ENCODE measurements at regions not wholly inside any gene's neighbourhood (a gene's known extent, or its start where the extent isn't known, plus 50 kb on each side); places are given as distances from the start of the nearest gene placed in this dataset.
"Not testable (repeated sequence)": the region's sequence is repeated elsewhere in the genome, so short reads cannot be mapped to it uniquely, and the experiment has no call there.

GRCh38 chrX:80508083-80508482 lies 87.8 kb downstream of the TENT5D start:
- DNase-seq (ENCODE audit: low read depth, low spot score): not testable (repeated sequence)

- DNase-seq (ENCODE audit: low read depth, low spot score): peak; percentile 79
Observed at GRCh38 chrX:80511969-80512760, 91.9 kb downstream of the TENT5D start.

DNA sequence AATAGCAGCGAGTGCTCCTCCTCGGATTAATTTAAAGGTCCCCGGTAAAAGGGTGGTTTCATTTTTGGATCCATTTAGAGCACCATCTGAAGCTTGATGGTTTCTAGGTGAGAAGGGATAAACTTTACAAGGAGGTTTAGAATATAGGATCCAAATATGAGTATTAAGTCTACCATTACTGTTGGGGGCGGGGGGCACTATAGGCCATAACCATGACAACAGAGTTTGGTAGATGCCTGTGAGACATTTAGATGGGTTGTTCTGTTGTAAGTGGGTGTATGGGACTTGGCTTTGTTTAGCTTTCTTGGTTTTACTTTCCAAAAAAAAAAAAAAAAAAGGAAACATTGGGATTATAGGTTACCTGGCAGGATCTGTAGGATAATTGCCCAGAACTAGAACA lies 92.7 kb downstream of the TENT5D start:
- peak; percentile 4 for DNase-seq (ENCODE audit: low read depth, low spot score)

GRCh38 chrX:80513625-80514024 lies 93.4 kb downstream of the TENT5D start:
- DNase-seq (ENCODE audit: low read depth, low spot score): peak; percentile 29

- no peak for DNase-seq (ENCODE audit: low read depth, low spot score)
Observed at GRCh38 chrX:80537096-80537495, 116.8 kb downstream of the TENT5D start.

GRCh38 chrX:80550722-80551121 lies 130.5 kb downstream of the TENT5D start:
- DNase-seq (ENCODE audit: low read depth, low spot score): peak; percentile 73

- no peak for DNase-seq (ENCODE audit: low read depth, low spot score)
Observed at GRCh38 chrX:80556148-80556547, 135.9 kb downstream of the TENT5D start.

DNA sequence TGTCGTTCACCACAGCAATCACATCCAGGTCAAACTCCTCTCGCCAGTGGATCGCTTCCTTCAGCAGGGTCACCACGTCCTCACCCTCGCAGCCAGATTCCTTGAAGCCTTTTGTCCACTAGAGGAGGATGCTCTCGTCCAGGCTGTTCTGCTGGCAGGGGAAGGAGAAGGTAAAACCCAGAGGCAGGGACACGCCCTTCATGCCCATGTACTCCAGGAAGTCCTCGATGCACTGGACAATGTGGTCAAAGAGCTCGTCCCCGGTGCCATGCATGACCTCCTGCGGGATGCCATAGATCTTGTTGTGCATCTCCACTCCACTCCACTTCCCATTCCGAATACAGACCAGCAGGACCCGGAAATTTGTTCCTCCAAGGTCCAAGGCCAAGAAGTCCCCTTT lies 152.4 kb downstream of the TENT5D start:
- DNase-seq (ENCODE audit: low read depth, low spot score): no peak

DNA sequence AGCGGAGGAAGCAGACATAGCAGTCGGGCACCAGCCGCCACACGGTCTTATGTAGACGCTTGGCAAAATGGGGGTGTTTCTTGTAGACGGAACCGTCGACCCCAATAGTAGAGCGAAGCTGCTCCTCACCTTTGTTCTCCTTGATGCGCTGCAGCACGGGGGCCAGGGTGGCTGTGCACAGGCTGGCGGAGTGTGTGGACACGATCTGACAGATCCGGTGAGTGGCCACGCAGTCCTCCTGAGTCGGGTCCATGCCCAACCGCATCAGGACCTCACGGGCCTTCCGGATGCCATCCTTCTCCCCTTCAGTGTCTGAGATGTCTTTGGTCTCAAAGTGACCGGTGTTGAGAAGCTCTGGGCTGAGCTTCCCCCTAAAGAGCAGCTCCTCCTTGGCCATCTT lies 153.0 kb downstream of the TENT5D start:
- DNase-seq (ENCODE audit: low read depth, low spot score): no peak

DNA sequence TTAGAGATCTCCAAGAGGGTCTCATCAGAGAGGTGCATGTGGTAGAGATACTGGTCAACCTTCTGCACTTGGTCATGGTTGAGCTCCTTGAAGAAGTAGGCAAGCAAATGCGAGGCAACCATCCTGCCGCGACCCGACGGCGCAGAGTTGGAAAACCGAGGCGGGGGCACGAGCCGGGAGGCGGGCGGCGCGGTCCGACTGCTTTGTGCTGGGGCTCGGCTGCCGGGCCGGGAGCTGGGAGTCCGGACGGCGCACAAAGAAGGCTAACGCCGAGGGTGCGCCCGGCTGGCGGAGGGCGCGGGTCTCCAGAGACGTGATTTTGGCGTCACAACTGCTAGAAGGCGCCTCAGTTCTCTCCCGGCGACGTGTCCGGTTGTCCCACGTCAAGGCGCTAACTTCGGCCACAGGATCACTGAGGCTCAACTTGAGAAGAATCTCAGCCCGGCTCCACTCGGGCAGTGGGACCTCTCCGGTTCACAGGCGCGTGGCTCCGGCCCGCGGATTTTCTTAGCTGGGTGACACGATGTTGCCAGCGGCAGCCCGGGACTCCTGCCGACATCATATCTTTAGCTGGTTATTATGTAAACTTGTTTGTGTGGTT lies 154.3 kb downstream of the TENT5D start:
- DNase-seq (ENCODE audit: low read depth, low spot score): not testable (repeated sequence)

- no peak for DNase-seq (ENCODE audit: low read depth, low spot score)
Observed at GRCh38 chrX:80576267-80576666, 156.0 kb downstream of the TENT5D start.

DNA sequence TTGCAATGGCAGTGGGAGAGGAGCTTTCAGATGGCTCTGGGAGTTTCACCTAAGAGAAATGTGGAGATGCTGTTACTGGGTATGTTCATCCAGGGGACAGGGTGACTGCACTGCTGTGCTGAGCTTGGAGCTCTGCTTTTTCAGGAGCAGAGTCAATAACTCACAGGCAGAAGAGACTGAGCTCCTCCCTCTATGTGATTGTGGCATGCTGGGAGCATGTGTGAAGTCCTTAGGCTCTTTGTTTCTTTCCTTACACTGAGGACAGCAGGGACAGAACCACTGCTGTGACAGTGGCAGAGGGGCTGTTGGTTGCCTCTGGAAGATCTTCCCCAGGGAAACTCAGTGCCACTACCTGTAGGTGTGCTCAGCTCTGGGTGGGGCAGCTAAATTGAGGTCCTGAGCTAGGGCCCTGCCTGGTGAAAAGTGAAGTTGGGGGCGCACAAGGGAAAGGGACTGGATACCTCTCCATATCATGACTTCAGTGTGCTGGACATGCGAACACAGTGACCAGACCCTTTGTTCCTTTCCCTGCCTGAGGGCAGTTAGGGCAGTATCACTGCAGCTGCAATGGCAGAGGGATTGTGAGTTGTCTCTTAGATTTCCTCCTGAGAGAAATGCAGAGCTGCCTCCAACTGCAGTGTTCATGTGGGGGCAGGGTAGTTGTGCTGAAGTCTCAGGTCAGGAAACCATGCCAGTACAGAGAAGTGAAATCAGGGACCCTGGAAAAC lies 156.7 kb downstream of the TENT5D start:
- peak; percentile 74 for DNase-seq (ENCODE audit: low read depth, low spot score)

DNA sequence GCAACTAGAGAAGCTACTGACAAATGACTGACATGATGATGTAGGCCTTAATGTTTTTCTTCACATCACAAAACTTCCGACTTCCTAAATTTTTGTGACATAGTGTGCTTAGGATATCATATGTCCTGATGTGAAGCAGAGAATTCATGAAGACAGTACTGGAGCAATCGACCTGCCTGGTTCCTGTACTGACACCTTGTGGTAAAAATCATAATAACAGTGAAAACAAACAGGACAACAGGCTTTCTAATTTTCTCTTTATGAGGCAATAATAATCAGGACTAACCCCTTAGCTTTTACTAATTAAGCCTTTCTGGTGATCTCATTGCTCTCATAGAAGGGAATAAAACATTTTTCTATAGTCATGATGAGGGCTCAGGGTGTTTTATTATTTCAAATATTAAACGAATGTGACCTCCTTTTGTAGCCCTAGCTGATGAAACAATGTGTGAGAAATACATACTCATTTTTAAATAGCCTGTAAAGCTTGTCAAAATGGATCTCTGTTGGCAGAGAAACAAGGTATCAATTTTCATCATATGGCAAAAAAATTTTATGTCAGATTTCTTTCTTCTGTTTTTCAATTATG lies 158.4 kb downstream of the TENT5D start:
- no peak for DNase-seq (ENCODE audit: low read depth, low spot score)

DNA sequence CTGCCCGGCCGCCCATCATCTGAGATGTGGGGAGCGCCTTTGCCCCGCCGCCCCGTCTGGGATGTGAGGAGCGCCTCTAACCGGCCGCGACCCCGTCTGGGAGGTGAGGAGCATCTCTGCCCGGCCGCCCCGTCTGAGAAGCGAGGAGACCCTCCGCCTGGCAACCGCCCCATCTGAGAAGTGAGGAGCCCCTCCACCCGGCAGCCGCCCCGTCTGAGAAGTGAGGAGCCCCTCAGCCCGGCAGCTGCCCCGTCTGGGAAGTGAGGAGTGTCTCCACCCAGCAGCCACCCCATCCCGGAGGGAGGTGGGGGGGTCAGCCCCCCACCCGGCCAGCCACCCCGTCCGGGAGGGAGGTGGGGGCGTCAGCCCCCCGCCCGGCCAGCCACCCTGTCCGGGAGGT lies 170.7 kb downstream of the TENT5D start:
- not testable (repeated sequence) for DNase-seq (ENCODE audit: low read depth, low spot score)

DNA sequence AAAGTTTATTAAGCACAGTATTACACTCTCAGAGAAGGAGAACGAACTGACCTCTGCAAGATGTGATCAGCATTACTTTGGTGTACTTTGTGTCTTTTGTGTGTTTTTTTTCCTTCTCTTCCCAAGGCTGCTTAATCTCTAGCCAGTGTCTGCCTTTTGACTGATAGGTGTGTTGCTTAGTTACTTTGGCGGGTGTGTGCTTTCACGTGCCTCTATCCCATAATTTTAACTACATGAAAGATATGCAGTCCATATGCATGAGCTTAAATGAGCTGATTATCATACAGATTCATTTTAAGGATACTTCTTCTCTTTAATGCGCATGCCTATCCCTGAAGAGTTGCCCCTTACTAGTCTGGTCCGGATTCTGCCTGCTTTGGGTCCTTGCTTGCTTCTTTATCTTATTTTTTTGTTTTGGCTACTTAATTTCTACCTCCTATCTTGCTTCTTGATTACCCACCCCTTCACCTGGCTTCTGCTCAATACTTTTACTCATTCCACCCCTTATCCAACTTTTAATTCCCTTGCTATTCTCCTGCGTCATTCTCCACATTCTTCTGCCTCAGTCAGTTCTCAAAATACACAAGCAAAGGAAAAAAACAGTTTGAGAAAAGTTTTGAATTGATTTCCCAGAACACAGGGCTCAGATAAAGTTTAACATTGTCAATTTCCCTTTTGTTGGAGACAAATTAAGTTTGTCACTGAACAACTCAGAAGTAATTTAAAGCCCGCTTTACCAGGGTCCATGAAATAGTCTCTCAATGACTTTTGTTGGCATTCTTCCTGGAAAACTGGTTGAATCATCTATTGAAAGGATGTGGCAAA lies 182.0 kb downstream of the TENT5D start:
- no peak for DNase-seq (ENCODE audit: low read depth, low spot score)
